HepG2 (cell line): ENCODE measurements at regions not wholly inside any gene's neighbourhood (a gene's known extent, or its start where the extent isn't known, plus 50 kb on each side); places are given as distances from the start of the nearest gene placed in this dataset.

Source experiments
- ATAC-seq: fragments of 200-7000 bp; cut with Tn5 transposase; 3 replicates; pipeline ENCODE4 v1.9.1; 2020; ENCODE audit warnings: mild to moderate bottlenecking, moderate library complexity
- BruUV-seq: library from RNA; stranded (reverse); fragments of 400-500 nt; replicated peaks from 2 replicates; lab custom pipeline; 2021; lab: Mats Ljungman, UMichigan
- CTCF ChIA-PET: fragments of 300-600 bp; formaldehyde crosslinking; extraction: SDS; loops from one replicate; lab custom pipeline; 2021; ENCODE audit warnings: low total read pairs, inconsistent platforms, low intra/inter-chr PET ratio; lab: Yijun Ruan, JAX
- POLR2A ChIA-PET: fragments of 350-600 bp; sonication (Branson Sonifier 250); formaldehyde crosslinking; loops from one replicate; lab custom pipeline; 2020; ENCODE audit warnings: antibody characterized with exemption, inconsistent platforms; lab: Yijun Ruan, JAX
- DNase-seq: peaks from one replicate; pipeline ENCODE4 v3.0.0-alpha.2; 2015; ENCODE audit warnings: low spot score
- FAIRE-seq: peaks from 3 replicates; lab custom pipeline; 2011; peaks lifted over from hg19 to GRCh38; lab: Jason Lieb, UNC
- H2AFZ ChIP-seq: one replicate; pipeline ENCODE4 v1.6.1; 2011; ENCODE audit warnings: low read length, inconsistent platforms
- H3K27ac ChIP-seq: fragments of 300-600 bp; 3 replicates; pipeline ENCODE4 v1.8.0; 2011; ENCODE audit warnings: mixed run types, mild to moderate bottlenecking, mixed read lengths, low read length, inconsistent platforms; ENCODE audit not compliant: insufficient read depth; ENCODE audit errors: extremely low read length
- H3K27me3 ChIP-seq, 2 experiments: fragments of 200-600 bp in 1 of 2; 2 replicates in 1 of 2; 3 replicates in 1 of 2; pipeline versions ENCODE4 v1.6.0 to v1.8.0; 2011; ENCODE audit warnings: low read length in 2 of 2, mild to moderate bottlenecking in 2 of 2, moderate library complexity in 2 of 2, inconsistent platforms in 1 of 2; ENCODE audit not compliant: insufficient read depth in 2 of 2, control insufficient read depth in 1 of 2
- H3K36me3 ChIP-seq, 2 experiments: fragments of 200-600 bp in 1 of 2; replicated peaks in 1 of 2; 2 replicates in 1 of 2; 3 replicates in 1 of 2; pipeline versions ENCODE4 v1.5.1 to v1.8.0; 2011; ENCODE audit warnings: low read length in 2 of 2, inconsistent platforms in 1 of 2; ENCODE audit not compliant: insufficient read depth in 2 of 2, control insufficient read depth in 1 of 2
- H3K4me1 ChIP-seq: 2 replicates; pipeline ENCODE4 v1.5.1; 2012; ENCODE audit warnings: low read length, inconsistent platforms; ENCODE audit not compliant: insufficient read depth
- H3K4me2 ChIP-seq: 2 replicates; pipeline ENCODE4 v1.6.0; 2011; ENCODE audit warnings: low read depth, low read length, inconsistent platforms
- H3K4me3 ChIP-seq, 3 experiments: fragments of 200-600 bp in 1 of 3; sonication (generic), shearing (Covaris generic) in 1 of 3; replicated peaks in 1 of 3; 2 replicates each; pipeline ENCODE4 v1.5.1; 2011 to 2016; ENCODE audit warnings: low read length in 3 of 3, inconsistent platforms in 2 of 3, low read depth in 2 of 3, mild to moderate bottlenecking in 2 of 3, control low read depth in 1 of 3, mixed read lengths in 1 of 3; ENCODE audit not compliant: insufficient read depth in 1 of 3
- H3K79me2 ChIP-seq: one replicate; pipeline ENCODE4 v1.6.1; 2011; ENCODE audit warnings: low read length, inconsistent platforms; ENCODE audit not compliant: insufficient read depth
- H3K9ac ChIP-seq: 2 replicates; pipeline ENCODE4 v1.6.0; 2011; ENCODE audit warnings: mild to moderate bottlenecking, low read depth, low read length, inconsistent platforms; ENCODE audit not compliant: insufficient read depth
- H3K9me3 ChIP-seq: 2 replicates; pipeline ENCODE4 v1.5.1; 2012; ENCODE audit warnings: mild to moderate bottlenecking, low read length
- H4K20me1 ChIP-seq: 2 replicates; pipeline ENCODE4 v1.6.0; 2011; ENCODE audit warnings: inconsistent platforms, mild to moderate bottlenecking, low read length, moderate library complexity; ENCODE audit not compliant: insufficient read depth
- MAFF ChIP-seq: IDR thresholded peaks from 2 replicates; pipeline ENCODE4 v1.6.1; 2011; ENCODE audit warnings: low read depth, low read length, improper control_type of control experiment
- MAFK ChIP-seq, 2 experiments: IDR thresholded peaks in 1 of 2; conservative IDR thresholded peaks in 1 of 2; 2 replicates each; pipeline ENCODE4 v1.6.1; 2011; ENCODE audit warnings: improper control_type of control experiment in 2 of 2, low read length in 2 of 2
- SP2 ChIP-seq: sonication (generic); formaldehyde crosslinking; IDR thresholded peaks from 2 replicates; pipeline ENCODE4 v1.5.1; 2020; ENCODE audit warnings: mild to moderate bottlenecking, missing genetic modification reagents
- SP4 ChIP-seq: sonication (generic); formaldehyde crosslinking; IDR thresholded peaks from 2 replicates; pipeline ENCODE4 v1.8.1; 2023; ENCODE audit warnings: mild to moderate bottlenecking, missing genetic modification reagents
- TAF1 ChIP-seq: sonication (generic); formaldehyde crosslinking; IDR thresholded peaks from 2 replicates; pipeline ENCODE4 v1.4.0; 2020; ENCODE audit warnings: missing genetic modification reagents
- WGBS: methylation state at CpG from one replicate; pipeline ENCODE4 v1.1.6; 2017; ENCODE audit warnings: low lambda C conversion rate; 5-methylcytosine and 5-hydroxymethylcytosine counted together
- in situ Hi-C: cut with HindIII; loops from 2 replicates; pipeline ENCODE4 v1.10.0; 2017; ENCODE audit warnings: low pct_unique_long_range_greater_than_20kb; ENCODE audit not compliant: extremely low pct_ligation_motif_present
- intact Hi-C: fragments of 100-400 bp; cut with micrococcal nuclease; formaldehyde crosslinking; loops from one replicate; pipeline ENCODE4 v1.10.0; 2022; ENCODE audit not compliant: unreplicated experiment
- TF ChIP-seq, protein P1 (sequence below): sonication (generic); formaldehyde crosslinking; IDR thresholded peaks from 2 replicates; pipeline ENCODE4 v1.4.0; 2020; ENCODE audit warnings: missing genetic modification reagents, mild to moderate bottlenecking, borderline replicate concordance
- TF ChIP-seq, protein P2 (sequence below): sonication (generic); formaldehyde crosslinking; IDR thresholded peaks from 2 replicates; pipeline ENCODE4 v1.4.0; 2020; ENCODE audit warnings: low read depth, mild to moderate bottlenecking, missing genetic modification reagents
- TF ChIP-seq, protein P3 (sequence below): sonication (generic); formaldehyde crosslinking; IDR thresholded peaks from 2 replicates; pipeline ENCODE4; 2020; ENCODE audit warnings: missing genetic modification reagents, mild to moderate bottlenecking, borderline replicate concordance

DNA sequence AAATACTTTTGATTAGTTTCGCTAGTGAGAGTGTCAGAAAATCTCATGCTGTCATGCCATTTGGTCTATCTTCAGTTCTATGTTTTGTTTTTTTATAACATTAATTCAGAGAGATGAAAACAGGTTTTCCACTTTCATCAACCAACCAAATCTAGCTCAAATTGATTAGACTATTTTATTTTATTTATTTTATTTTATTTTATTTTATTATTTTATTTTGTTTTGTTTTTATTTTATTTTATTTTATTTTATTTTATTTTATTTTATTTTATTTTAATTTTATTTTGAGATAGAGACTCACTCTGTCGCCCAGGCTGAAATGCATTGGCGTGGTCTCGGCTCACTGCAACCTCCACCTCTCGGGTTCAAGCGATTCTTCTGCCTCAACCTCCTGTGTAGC, 1391.0 kb upstream of the ADGRB3 start:
- H2AFZ ChIP-seq, result no peak overlapping the region
- H3K9ac ChIP-seq, result no peak overlapping the region
- no peaks in the 10 kb centered on the region for H3K27me3 ChIP-seq
- H3K4me1 ChIP-seq, result no peaks in the 10 kb centered on the region
- H3K36me3 ChIP-seq, result no peaks in the 10 kb centered on the region
- 19% methylated on average over 6 of the region's 6 CpGs for WGBS
- intact Hi-C loops (no loop called here), in situ Hi-C loops (no loop called here)
- no peak for DNase-seq
- H3K27ac ChIP-seq, result no peak overlapping the region
- H3K9me3 ChIP-seq, result no peaks in the 10 kb centered on the region
- H4K20me1 ChIP-seq, result no peaks in the 10 kb centered on the region
- H3K4me3 ChIP-seq, result no peak overlapping the region
- BruUV-seq, result no TSS peak
- no peak overlapping the region for H3K4me2 ChIP-seq
- ChIA-PET POLR2A (no interaction called here), CTCF (no interaction called here)
- TF ChIP-seq, protein P1, sequence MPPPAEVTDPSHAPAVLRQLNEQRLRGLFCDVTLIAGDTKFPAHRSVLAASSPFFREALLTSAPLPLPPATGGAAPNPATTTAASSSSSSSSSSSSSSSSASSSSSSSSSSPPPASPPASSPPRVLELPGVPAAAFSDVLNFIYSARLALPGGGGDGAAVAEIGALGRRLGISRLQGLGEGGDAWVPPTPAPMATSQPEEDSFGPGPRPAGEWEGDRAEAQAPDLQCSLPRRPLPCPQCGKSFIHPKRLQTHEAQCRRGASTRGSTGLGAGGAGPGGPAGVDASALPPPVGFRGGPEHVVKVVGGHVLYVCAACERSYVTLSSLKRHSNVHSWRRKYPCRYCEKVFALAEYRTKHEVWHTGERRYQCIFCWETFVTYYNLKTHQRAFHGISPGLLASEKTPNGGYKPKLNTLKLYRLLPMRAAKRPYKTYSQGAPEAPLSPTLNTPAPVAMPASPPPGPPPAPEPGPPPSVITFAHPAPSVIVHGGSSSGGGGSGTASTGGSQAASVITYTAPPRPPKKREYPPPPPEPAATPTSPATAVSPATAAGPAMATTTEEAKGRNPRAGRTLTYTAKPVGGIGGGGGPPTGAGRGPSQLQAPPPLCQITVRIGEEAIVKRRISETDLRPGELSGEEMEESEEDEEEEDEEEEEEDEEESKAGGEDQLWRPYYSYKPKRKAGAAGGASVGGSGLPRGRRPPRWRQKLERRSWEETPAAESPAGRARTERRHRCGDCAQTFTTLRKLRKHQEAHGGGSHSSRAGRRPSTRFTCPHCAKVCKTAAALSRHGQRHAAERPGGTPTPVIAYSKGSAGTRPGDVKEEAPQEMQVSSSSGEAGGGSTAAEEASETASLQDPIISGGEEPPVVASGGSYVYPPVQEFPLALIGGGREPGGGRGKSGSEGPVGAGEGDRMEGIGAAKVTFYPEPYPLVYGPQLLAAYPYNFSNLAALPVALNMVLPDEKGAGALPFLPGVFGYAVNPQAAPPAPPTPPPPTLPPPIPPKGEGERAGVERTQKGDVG, result no peak
- no peak for TF ChIP-seq SP4 (CRISPR knock-in tag)
- TF ChIP-seq, protein P2, sequence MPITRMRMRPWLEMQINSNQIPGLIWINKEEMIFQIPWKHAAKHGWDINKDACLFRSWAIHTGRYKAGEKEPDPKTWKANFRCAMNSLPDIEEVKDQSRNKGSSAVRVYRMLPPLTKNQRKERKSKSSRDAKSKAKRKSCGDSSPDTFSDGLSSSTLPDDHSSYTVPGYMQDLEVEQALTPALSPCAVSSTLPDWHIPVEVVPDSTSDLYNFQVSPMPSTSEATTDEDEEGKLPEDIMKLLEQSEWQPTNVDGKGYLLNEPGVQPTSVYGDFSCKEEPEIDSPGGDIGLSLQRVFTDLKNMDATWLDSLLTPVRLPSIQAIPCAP (CRISPR knock-in tag), result no peak
- TF ChIP-seq, all 625 proteins: peak for 0
- ATAC-seq (no peak), FAIRE-seq (no peak)
- H3K79me2 ChIP-seq, result no peaks in the 10 kb centered on the region

DNA sequence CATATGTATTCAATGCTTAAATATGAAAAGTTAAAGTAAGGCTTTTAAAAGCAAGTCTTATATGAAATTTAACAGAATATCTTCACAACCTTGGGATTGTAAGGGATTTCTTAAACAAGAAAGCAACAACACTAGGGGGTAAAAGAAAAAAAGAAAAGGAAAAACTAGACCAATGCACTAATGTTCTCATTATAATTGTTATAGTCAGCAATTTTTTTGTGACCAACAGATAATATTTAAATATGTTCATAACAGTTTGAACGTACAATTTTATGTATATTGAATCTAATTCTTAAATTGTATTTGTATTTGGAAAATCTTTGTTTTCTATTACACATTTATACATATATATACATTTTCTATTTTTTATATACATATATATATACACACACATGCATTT, 1397.8 kb upstream of the ADGRB3 start:
- FAIRE-seq (no peak), DNase-seq (no peak), ATAC-seq (no peak)
- intact Hi-C loops (no loop called here), in situ Hi-C loops (no loop called here)
- Histone ChIP-seq H3K4me2 (no peak overlapping the region), H3K4me1 (no peaks in the 10 kb centered on the region), H3K9ac (no peak overlapping the region), H3K79me2 (no peaks in the 10 kb centered on the region), H3K9me3 (no peaks in the 10 kb centered on the region), H3K36me3 (no peaks in the 10 kb centered on the region), H3K27me3 (no peaks in the 10 kb centered on the region), H2AFZ (no peak overlapping the region), H3K27ac (no peak overlapping the region), H3K4me3 (no peak overlapping the region), H4K20me1 (no peaks in the 10 kb centered on the region)
- 1% methylated on average over 1 of the region's 1 CpG for WGBS
- POLR2A ChIA-PET, result no interaction called here
- TF ChIP-seq MAFK (conservative IDR thresholded peaks at IDR 0.05 in 1 of 2, IDR thresholded peaks at IDR 0.05 in 1 of 2; ENCODE audit: low read length in 2 of 2) (peak; percentile 88 to 97), MAFF (peak; percentile 90), TAF1 (CRISPR knock-in tag) (no peak), SP2 (CRISPR knock-in tag) (no peak)
- TF ChIP-seq, protein P3, sequence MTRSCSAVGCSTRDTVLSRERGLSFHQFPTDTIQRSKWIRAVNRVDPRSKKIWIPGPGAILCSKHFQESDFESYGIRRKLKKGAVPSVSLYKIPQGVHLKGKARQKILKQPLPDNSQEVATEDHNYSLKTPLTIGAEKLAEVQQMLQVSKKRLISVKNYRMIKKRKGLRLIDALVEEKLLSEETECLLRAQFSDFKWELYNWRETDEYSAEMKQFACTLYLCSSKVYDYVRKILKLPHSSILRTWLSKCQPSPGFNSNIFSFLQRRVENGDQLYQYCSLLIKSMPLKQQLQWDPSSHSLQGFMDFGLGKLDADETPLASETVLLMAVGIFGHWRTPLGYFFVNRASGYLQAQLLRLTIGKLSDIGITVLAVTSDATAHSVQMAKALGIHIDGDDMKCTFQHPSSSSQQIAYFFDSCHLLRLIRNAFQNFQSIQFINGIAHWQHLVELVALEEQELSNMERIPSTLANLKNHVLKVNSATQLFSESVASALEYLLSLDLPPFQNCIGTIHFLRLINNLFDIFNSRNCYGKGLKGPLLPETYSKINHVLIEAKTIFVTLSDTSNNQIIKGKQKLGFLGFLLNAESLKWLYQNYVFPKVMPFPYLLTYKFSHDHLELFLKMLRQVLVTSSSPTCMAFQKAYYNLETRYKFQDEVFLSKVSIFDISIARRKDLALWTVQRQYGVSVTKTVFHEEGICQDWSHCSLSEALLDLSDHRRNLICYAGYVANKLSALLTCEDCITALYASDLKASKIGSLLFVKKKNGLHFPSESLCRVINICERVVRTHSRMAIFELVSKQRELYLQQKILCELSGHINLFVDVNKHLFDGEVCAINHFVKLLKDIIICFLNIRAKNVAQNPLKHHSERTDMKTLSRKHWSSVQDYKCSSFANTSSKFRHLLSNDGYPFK (CRISPR knock-in tag), result no peak
- CTCF ChIA-PET, result no interaction called here
- no TSS peak for BruUV-seq
